ENCODE measurements at regions not wholly inside any gene's neighbourhood (a gene's known extent, or its start where the extent isn't known, plus 50 kb on each side); places are given as distances from the start of the nearest gene placed in this dataset.
A peak's percentile ranks its signal among the peaks of the same experiment; 100 is the strongest.

- Histone ChIP-seq H3K14ac (ENCODE audit: low read length) (peak overlapping the region; percentile 57), H3K27ac (ENCODE audit: low read depth, low read length) (peak overlapping the region; percentile 97), H3K27me3 (ENCODE audit: insufficient read depth, low read length) (no peaks in the 10 kb centered on the region), H3K79me2 (ENCODE audit: control insufficient read depth, insufficient read depth, low read length, poor library complexity) (no peaks in the 10 kb centered on the region), H2AK5ac (ENCODE audit: low read length) (no peak overlapping the region), H4K12ac (ENCODE audit: low read depth, low read length) (no peak overlapping the region), H4K91ac (ENCODE audit: low read depth, low read length) (peak overlapping the region; percentile 30), H3K9ac (ENCODE audit: low read length) (no peak overlapping the region), H3K36me3 (ENCODE audit: control insufficient read depth in 1 of 2, insufficient read depth in 2 of 2, low read length in 2 of 2) (no peaks in the 10 kb centered on the region), H2AFZ (ENCODE audit: insufficient read depth, low read length, poor library complexity) (no peak overlapping the region), H3K4me1 (ENCODE audit: control insufficient read depth in 1 of 2, insufficient read depth in 2 of 2, low read length in 2 of 2) (peaks cover 12 to 17% of the 10 kb centered on the region in 2 experiments), H3K23ac (ENCODE audit: low read length) (no peak overlapping the region), H3K4me2 (ENCODE audit: low read length) (peak overlapping the region; percentile 44), H3K9me3 (ENCODE audit: insufficient read depth, low read depth, low read length) (no peaks in the 10 kb centered on the region), H3K4me3 (ENCODE audit: low read depth, low read length) (no peak overlapping the region), H2BK5ac (ENCODE audit: low read depth, low read length, poor library complexity) (peak overlapping the region; percentile 66), H2BK120ac (ENCODE audit: insufficient read depth, low read length, poor library complexity) (peak overlapping the region; percentile 28), H3K4ac (ENCODE audit: low read depth, low read length) (no peak overlapping the region), H2BK12ac (ENCODE audit: low read length) (peak overlapping the region; percentile 20), H4K8ac (ENCODE audit: low read depth, low read length) (no peak overlapping the region), H3K18ac (ENCODE audit: low read length) (no peak overlapping the region), H3K79me1 (ENCODE audit: low read length) (peaks cover 12% of the 10 kb centered on the region)
- no CpG with 5 or more reads among the region's 2 CpGs for WGBS (ENCODE audit: extremely low coverage, insufficient coverage, insufficient read length)
- no peak for DNase-seq
Observed at GRCh38 chr18:46250812-46251173, 146.6 kb downstream of the HAUS1 start.

GRCh38 chr18:46252759-46253158 lies 148.6 kb downstream of the HAUS1 start:
- Histone ChIP-seq H4K12ac (ENCODE audit: low read depth, low read length) (no peak overlapping the region), H3K79me1 (ENCODE audit: low read length) (peaks cover 12% of the 10 kb centered on the region), H3K79me2 (ENCODE audit: control insufficient read depth, insufficient read depth, low read length, poor library complexity) (no peaks in the 10 kb centered on the region), H4K91ac (ENCODE audit: low read depth, low read length) (no peak overlapping the region), H3K18ac (ENCODE audit: low read length) (no peak overlapping the region), H4K8ac (ENCODE audit: low read depth, low read length) (no peak overlapping the region), H2BK5ac (ENCODE audit: low read depth, low read length, poor library complexity) (no peak overlapping the region), H3K9ac (ENCODE audit: low read length) (no peak overlapping the region), H3K4ac (ENCODE audit: low read depth, low read length) (no peak overlapping the region), H3K9me3 (ENCODE audit: insufficient read depth, low read depth, low read length) (no peaks in the 10 kb centered on the region), H2AK5ac (ENCODE audit: low read length) (no peak overlapping the region), H3K14ac (ENCODE audit: low read length) (no peak overlapping the region), H3K27me3 (ENCODE audit: insufficient read depth, low read length) (no peaks in the 10 kb centered on the region), H3K36me3 (ENCODE audit: control insufficient read depth in 1 of 2, insufficient read depth in 2 of 2, low read length in 2 of 2) (no peaks in the 10 kb centered on the region), H2BK120ac (ENCODE audit: insufficient read depth, low read length, poor library complexity) (no peak overlapping the region), H3K4me3 (ENCODE audit: low read depth, low read length) (no peak overlapping the region), H2BK12ac (ENCODE audit: low read length) (no peak overlapping the region), H3K27ac (ENCODE audit: low read depth, low read length) (no peak overlapping the region), H3K4me2 (ENCODE audit: low read length) (no peak overlapping the region), H3K23ac (ENCODE audit: low read length) (no peak overlapping the region), H2AFZ (ENCODE audit: insufficient read depth, low read length, poor library complexity) (no peak overlapping the region), H3K4me1 (ENCODE audit: control insufficient read depth in 1 of 2, insufficient read depth in 2 of 2, low read length in 2 of 2) (peaks cover 12 to 17% of the 10 kb centered on the region in 2 experiments)
- DNase-seq, result no peak
- no CpG with 5 or more reads among the region's 2 CpGs for WGBS (ENCODE audit: extremely low coverage, insufficient coverage, insufficient read length)

GRCh38 chr18:46253498-46253897 lies 149.3 kb downstream of the HAUS1 start:
- H3K14ac ChIP-seq (ENCODE audit: low read length), result no peak overlapping the region
- H3K18ac ChIP-seq (ENCODE audit: low read length), result no peak overlapping the region
- no peak overlapping the region for H4K91ac ChIP-seq (ENCODE audit: low read depth, low read length)
- H3K4me2 ChIP-seq (ENCODE audit: low read length), result no peak overlapping the region
- H3K4me3 ChIP-seq (ENCODE audit: low read depth, low read length), result no peak overlapping the region
- no peaks in the 10 kb centered on the region for H3K27me3 ChIP-seq (ENCODE audit: insufficient read depth, low read length)
- H3K79me1 ChIP-seq (ENCODE audit: low read length), result peaks cover 12% of the 10 kb centered on the region
- no peak overlapping the region for H2AK5ac ChIP-seq (ENCODE audit: low read length)
- H2BK12ac ChIP-seq (ENCODE audit: low read length), result no peak overlapping the region
- H2AFZ ChIP-seq (ENCODE audit: insufficient read depth, low read length, poor library complexity), result no peak overlapping the region
- no peak overlapping the region for H3K9ac ChIP-seq (ENCODE audit: low read length)
- no peak overlapping the region for H4K8ac ChIP-seq (ENCODE audit: low read depth, low read length)
- no peak overlapping the region for H3K23ac ChIP-seq (ENCODE audit: low read length)
- H3K4ac ChIP-seq (ENCODE audit: low read depth, low read length), result no peak overlapping the region
- H3K36me3 ChIP-seq (ENCODE audit: control insufficient read depth in 1 of 2, insufficient read depth in 2 of 2, low read length in 2 of 2), result no peaks in the 10 kb centered on the region
- DNase-seq, result peak in 1 of 2 donors; percentile 25
- no peak overlapping the region for H3K27ac ChIP-seq (ENCODE audit: low read depth, low read length)
- no peak overlapping the region for H2BK120ac ChIP-seq (ENCODE audit: insufficient read depth, low read length, poor library complexity)
- H3K79me2 ChIP-seq (ENCODE audit: control insufficient read depth, insufficient read depth, low read length, poor library complexity), result no peaks in the 10 kb centered on the region
- H3K4me1 ChIP-seq (ENCODE audit: control insufficient read depth in 1 of 2, insufficient read depth in 2 of 2, low read length in 2 of 2), result peaks cover 12 to 17% of the 10 kb centered on the region in 2 experiments
- no peak overlapping the region for H4K12ac ChIP-seq (ENCODE audit: low read depth, low read length)
- H2BK5ac ChIP-seq (ENCODE audit: low read depth, low read length, poor library complexity), result no peak overlapping the region
- WGBS (ENCODE audit: extremely low coverage, insufficient coverage, insufficient read length), result no CpG with 5 or more reads among the region's 2 CpGs
- no peaks in the 10 kb centered on the region for H3K9me3 ChIP-seq (ENCODE audit: insufficient read depth, low read depth, low read length)

GRCh38 chr18:46256078-46256477 lies 151.9 kb downstream of the HAUS1 start:
- no peak overlapping the region for H3K4me3 ChIP-seq (ENCODE audit: low read depth, low read length)
- H3K9ac ChIP-seq (ENCODE audit: low read length), result no peak overlapping the region
- no peak overlapping the region for H2AFZ ChIP-seq (ENCODE audit: insufficient read depth, low read length, poor library complexity)
- no peak overlapping the region for H3K14ac ChIP-seq (ENCODE audit: low read length)
- no peak overlapping the region for H3K4ac ChIP-seq (ENCODE audit: low read depth, low read length)
- H4K8ac ChIP-seq (ENCODE audit: low read depth, low read length), result no peak overlapping the region
- H3K18ac ChIP-seq (ENCODE audit: low read length), result no peak overlapping the region
- H2BK12ac ChIP-seq (ENCODE audit: low read length), result no peak overlapping the region
- no peak overlapping the region for H4K91ac ChIP-seq (ENCODE audit: low read depth, low read length)
- H4K12ac ChIP-seq (ENCODE audit: low read depth, low read length), result no peak overlapping the region
- H3K27me3 ChIP-seq (ENCODE audit: insufficient read depth, low read length), result no peaks in the 10 kb centered on the region
- H3K4me1 ChIP-seq (ENCODE audit: control insufficient read depth in 1 of 2, insufficient read depth in 2 of 2, low read length in 2 of 2), result peaks cover 6 to 10% of the 10 kb centered on the region in 2 experiments
- no peaks in the 10 kb centered on the region for H3K36me3 ChIP-seq (ENCODE audit: control insufficient read depth in 1 of 2, insufficient read depth in 2 of 2, low read length in 2 of 2)
- H3K9me3 ChIP-seq (ENCODE audit: insufficient read depth, low read depth, low read length), result no peaks in the 10 kb centered on the region
- H3K27ac ChIP-seq (ENCODE audit: low read depth, low read length), result no peak overlapping the region
- no peak overlapping the region for H2BK120ac ChIP-seq (ENCODE audit: insufficient read depth, low read length, poor library complexity)
- H2AK5ac ChIP-seq (ENCODE audit: low read length), result no peak overlapping the region
- H2BK5ac ChIP-seq (ENCODE audit: low read depth, low read length, poor library complexity), result no peak overlapping the region
- DNase-seq, result no peak
- H3K79me2 ChIP-seq (ENCODE audit: control insufficient read depth, insufficient read depth, low read length, poor library complexity), result no peaks in the 10 kb centered on the region
- no CpG with 5 or more reads among the region's 1 CpG for WGBS (ENCODE audit: extremely low coverage, insufficient coverage, insufficient read length)
- H3K4me2 ChIP-seq (ENCODE audit: low read length), result no peak overlapping the region
- H3K23ac ChIP-seq (ENCODE audit: low read length), result no peak overlapping the region
- peaks cover 6% of the 10 kb centered on the region for H3K79me1 ChIP-seq (ENCODE audit: low read length)
